ENCODE measurements at regions not wholly inside any gene's neighbourhood (a gene's known extent, or its start where the extent isn't known, plus 50 kb on each side); places are given as distances from the start of the nearest gene placed in this dataset.

DNA sequence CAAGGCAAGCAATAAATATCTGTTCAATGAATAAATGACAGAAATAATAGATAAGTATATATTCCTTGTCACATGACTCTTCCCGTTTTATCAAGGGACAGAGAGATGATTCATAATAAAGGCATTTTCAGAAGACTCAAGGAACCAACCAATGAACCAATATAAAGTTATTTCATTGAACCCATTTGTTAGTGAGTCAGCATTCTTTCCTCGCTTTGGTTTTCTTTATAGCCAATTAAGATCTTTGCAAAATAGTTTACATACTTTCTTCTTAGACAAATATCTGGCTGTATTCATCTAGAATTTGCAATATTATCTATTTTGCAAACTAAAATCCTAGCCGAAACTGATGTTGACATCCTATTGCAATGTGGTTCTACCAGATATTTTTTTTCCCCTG is 269.4 kb downstream of the IL15 start:
- Histone ChIP-seq H3K4me1 (ENCODE audit: insufficient read depth, low read length) (peaks cover 2% of the 10 kb centered on the region), H2AFZ (ENCODE audit: low read depth, low read length) (no peak overlapping the region), H3K4me3 (ENCODE audit: insufficient read depth, low read depth, low read length) (no peak overlapping the region), H3K79me2 (ENCODE audit: insufficient read depth, low read length) (no peaks in the 10 kb centered on the region), H3K9ac (ENCODE audit: low read length) (no peak overlapping the region), H3K9me3 (ENCODE audit: insufficient read depth, low read depth, low read length) (no peaks in the 10 kb centered on the region), H3K36me3 (ENCODE audit: insufficient read depth, low read length) (no peaks in the 10 kb centered on the region), H3K27ac (ENCODE audit: low read depth, low read length) (no peak overlapping the region), H3K4me2 (ENCODE audit: low read length) (peak overlapping the region; percentile 53), H4K20me1 (ENCODE audit: insufficient read depth, low read length) (no peaks in the 10 kb centered on the region), H3K27me3 (ENCODE audit: insufficient read depth, low read length) (no peaks in the 10 kb centered on the region)
- no peak for TF ChIP-seq EZH2 (IDR thresholded peaks at IDR 0.05; ENCODE audit: insufficient read depth, low read length)
- TF ChIP-seq, protein P1, sequence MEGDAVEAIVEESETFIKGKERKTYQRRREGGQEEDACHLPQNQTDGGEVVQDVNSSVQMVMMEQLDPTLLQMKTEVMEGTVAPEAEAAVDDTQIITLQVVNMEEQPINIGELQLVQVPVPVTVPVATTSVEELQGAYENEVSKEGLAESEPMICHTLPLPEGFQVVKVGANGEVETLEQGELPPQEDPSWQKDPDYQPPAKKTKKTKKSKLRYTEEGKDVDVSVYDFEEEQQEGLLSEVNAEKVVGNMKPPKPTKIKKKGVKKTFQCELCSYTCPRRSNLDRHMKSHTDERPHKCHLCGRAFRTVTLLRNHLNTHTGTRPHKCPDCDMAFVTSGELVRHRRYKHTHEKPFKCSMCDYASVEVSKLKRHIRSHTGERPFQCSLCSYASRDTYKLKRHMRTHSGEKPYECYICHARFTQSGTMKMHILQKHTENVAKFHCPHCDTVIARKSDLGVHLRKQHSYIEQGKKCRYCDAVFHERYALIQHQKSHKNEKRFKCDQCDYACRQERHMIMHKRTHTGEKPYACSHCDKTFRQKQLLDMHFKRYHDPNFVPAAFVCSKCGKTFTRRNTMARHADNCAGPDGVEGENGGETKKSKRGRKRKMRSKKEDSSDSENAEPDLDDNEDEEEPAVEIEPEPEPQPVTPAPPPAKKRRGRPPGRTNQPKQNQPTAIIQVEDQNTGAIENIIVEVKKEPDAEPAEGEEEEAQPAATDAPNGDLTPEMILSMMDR (IDR thresholded peaks at IDR 0.05; ENCODE audit: insufficient read depth, low read depth, low read length), result no peak
- DNase-seq (ENCODE audit: low read depth) (peak; percentile 81), FAIRE-seq (peak; percentile 94)
- Mint-ChIP-seq H3K27ac (ENCODE audit: unreplicated experiment) (no peak overlapping the region), H3K4me1 (ENCODE audit: low read depth, unreplicated experiment) (no peaks in the 10 kb centered on the region), H3K36me3 (ENCODE audit: low read depth, unreplicated experiment) (no peaks in the 10 kb centered on the region), H3K27me3 (ENCODE audit: low read depth, unreplicated experiment) (no peaks in the 10 kb centered on the region), H3K9me3 (ENCODE audit: unreplicated experiment) (no peaks in the 10 kb centered on the region), H3K4me3 (ENCODE audit: unreplicated experiment) (no peak overlapping the region)

DNA sequence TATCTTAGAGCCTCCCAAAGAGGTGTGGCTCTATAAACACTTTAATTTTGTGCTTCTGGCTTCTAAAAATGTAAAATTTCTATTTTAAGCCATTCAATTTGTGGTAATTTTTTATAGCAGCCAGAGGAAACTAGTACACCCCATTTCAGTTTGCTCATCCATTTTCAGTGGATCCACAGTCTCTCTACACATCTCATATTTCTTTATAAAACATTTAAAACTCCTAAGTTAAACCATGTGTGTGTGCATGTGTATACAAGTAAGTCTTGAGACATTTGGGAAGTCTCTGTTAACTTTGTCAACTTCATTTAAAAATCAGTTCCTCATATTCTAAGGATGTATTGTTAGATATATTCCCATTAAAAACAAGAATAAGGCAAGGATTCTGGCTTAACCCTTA is 273.2 kb downstream of the IL15 start:
- H3K9ac ChIP-seq (ENCODE audit: low read length), result no peak overlapping the region
- Mint-ChIP-seq H3K4me1 (ENCODE audit: low read depth, unreplicated experiment) (no peaks in the 10 kb centered on the region), H3K27ac (ENCODE audit: unreplicated experiment) (no peak overlapping the region), H3K9me3 (ENCODE audit: unreplicated experiment) (no peaks in the 10 kb centered on the region), H3K27me3 (ENCODE audit: low read depth, unreplicated experiment) (no peaks in the 10 kb centered on the region), H3K36me3 (ENCODE audit: low read depth, unreplicated experiment) (no peaks in the 10 kb centered on the region), H3K4me3 (ENCODE audit: unreplicated experiment) (no peak overlapping the region)
- no peak overlapping the region for H3K4me2 ChIP-seq (ENCODE audit: low read length)
- no peaks in the 10 kb centered on the region for H3K36me3 ChIP-seq (ENCODE audit: insufficient read depth, low read length)
- no peaks in the 10 kb centered on the region for H4K20me1 ChIP-seq (ENCODE audit: insufficient read depth, low read length)
- no peak for FAIRE-seq
- no peaks in the 10 kb centered on the region for H3K27me3 ChIP-seq (ENCODE audit: insufficient read depth, low read length)
- TF ChIP-seq EZH2 (IDR thresholded peaks at IDR 0.05; ENCODE audit: insufficient read depth, low read length), result no peak
- no peak overlapping the region for H2AFZ ChIP-seq (ENCODE audit: low read depth, low read length)
- no peak overlapping the region for H3K27ac ChIP-seq (ENCODE audit: low read depth, low read length)
- H3K4me1 ChIP-seq (ENCODE audit: insufficient read depth, low read length), result peaks cover 2% of the 10 kb centered on the region
- H3K4me3 ChIP-seq (ENCODE audit: insufficient read depth, low read depth, low read length), result no peak overlapping the region
- DNase-seq (ENCODE audit: low read depth), result no peak
- no peaks in the 10 kb centered on the region for H3K79me2 ChIP-seq (ENCODE audit: insufficient read depth, low read length)
- H3K9me3 ChIP-seq (ENCODE audit: insufficient read depth, low read depth, low read length), result no peaks in the 10 kb centered on the region

DNA sequence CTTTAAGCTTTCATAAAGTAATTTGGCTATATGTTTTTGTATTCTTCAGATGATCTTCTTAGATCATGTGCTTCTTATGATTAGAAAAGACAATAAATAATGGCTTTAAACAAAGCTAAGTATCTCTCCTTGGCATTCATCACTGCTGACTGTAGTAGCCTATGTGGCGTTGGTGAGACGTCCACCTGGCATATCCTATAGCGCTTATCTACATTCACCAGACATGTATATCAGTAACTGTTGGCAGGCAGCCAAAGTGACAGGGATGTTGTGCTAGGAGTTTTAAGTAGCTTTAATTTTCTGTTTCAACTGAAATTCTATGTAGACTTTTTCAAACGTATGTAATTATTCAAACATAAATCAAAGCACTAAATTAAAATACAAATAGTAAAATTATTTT is 276.4 kb downstream of the IL15 start:
- no peak overlapping the region for H3K27ac Mint-ChIP-seq (ENCODE audit: unreplicated experiment)

More for the DNA sequence above, 276.4 kb downstream of the IL15 start:
- Histone ChIP-seq H3K36me3 (ENCODE audit: insufficient read depth, low read length) (no peaks in the 10 kb centered on the region), H3K4me2 (ENCODE audit: low read length) (no peak overlapping the region), H3K79me2 (ENCODE audit: insufficient read depth, low read length) (no peaks in the 10 kb centered on the region), H3K4me1 (ENCODE audit: insufficient read depth, low read length) (no peaks in the 10 kb centered on the region), H3K27me3 (ENCODE audit: insufficient read depth, low read length) (no peaks in the 10 kb centered on the region), H3K4me3 (ENCODE audit: insufficient read depth, low read depth, low read length) (no peak overlapping the region), H3K27ac (ENCODE audit: low read depth, low read length) (no peak overlapping the region), H2AFZ (ENCODE audit: low read depth, low read length) (no peak overlapping the region), H4K20me1 (ENCODE audit: insufficient read depth, low read length) (no peaks in the 10 kb centered on the region), H3K9ac (ENCODE audit: low read length) (no peak overlapping the region), H3K9me3 (ENCODE audit: insufficient read depth, low read depth, low read length) (no peaks in the 10 kb centered on the region)
- FAIRE-seq (no peak), DNase-seq (ENCODE audit: low read depth) (no peak)
- no peaks in the 10 kb centered on the region for H3K4me1 Mint-ChIP-seq (ENCODE audit: low read depth, unreplicated experiment)
- no peaks in the 10 kb centered on the region for H3K36me3 Mint-ChIP-seq (ENCODE audit: low read depth, unreplicated experiment)
- no peaks in the 10 kb centered on the region for H3K27me3 Mint-ChIP-seq (ENCODE audit: low read depth, unreplicated experiment)
- no peaks in the 10 kb centered on the region for H3K9me3 Mint-ChIP-seq (ENCODE audit: unreplicated experiment)
- TF ChIP-seq, protein P1 (IDR thresholded peaks at IDR 0.05; ENCODE audit: insufficient read depth, low read depth, low read length), result no peak
- no peak for TF ChIP-seq EZH2 (IDR thresholded peaks at IDR 0.05; ENCODE audit: insufficient read depth, low read length)
- H3K4me3 Mint-ChIP-seq (ENCODE audit: unreplicated experiment), result no peak overlapping the region

All from astrocyte (in vitro differentiated cells and primary cell).